ENCODE measurements at regions not wholly inside any gene's neighbourhood (a gene's known extent, or its start where the extent isn't known, plus 50 kb on each side); places are given as distances from the start of the nearest gene placed in this dataset.
"Not testable (repeated sequence)": the region's sequence is repeated elsewhere in the genome, so short reads cannot be mapped to it uniquely, and the experiment has no call there.

DNA sequence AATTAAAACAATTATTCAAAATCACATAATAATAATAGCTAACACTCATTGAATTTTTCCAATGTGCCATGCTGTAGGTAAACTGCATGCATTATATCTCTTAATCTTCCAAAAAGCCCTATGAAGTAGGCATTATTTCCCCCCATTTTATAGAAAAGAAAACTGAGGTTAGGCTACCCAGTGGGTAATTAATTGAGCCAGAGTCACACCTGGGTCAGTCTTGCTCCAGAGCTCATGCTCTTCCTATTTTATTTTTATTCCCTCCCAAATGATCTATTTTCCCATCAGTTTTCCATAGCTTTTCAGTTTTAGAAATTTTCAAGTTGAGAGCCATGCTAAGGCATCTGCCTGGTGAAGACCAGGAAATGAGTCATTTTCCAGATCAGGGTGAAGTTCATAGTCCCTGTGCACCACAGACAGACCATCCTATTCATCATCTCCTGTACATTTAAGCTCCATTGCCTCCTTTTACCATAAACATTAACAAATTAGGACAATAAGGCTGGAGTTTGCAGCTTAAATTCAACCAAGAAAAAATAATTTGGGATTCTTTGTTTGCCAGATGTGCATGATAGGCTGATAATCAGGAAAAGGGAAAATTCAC is 417.3 kb downstream of the OTOL1 start:
- DNase-seq (ENCODE audit: low read depth, low spot score): no peak

DNA sequence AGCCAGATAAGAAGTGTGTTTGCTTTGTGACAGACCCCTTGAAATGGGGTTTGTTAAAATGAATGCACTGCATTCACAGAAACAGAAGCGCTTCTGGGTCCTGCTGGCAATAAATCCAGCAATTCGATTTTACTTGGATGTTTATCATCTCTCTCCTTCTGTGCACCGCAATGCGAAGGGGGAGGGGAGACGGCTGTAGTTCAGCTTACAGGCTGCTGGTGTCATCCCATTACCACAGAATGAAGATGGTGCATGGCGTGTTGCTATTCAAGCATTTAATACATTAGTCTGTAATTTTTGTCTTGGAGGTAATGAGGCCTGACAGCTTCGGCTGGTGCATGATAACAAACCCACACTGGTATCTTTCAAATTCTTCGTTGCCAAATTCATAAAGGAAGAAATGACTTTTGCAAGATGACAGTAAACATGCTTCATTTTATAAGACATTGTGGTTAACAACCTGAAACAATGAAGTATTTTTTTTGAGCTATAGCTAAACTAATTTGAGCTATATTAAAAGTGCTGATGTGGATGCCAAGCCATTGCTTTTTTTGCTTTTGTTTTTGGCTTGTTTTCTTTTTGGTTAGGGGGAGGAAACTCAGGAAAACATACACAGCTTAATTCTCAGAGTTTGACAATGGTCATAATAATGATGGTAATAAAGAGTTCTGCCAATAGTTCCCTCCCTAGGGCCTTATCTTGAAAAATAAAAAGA is 418.3 kb downstream of the OTOL1 start:
- DNase-seq (ENCODE audit: low read depth, low spot score): no peak

DNA sequence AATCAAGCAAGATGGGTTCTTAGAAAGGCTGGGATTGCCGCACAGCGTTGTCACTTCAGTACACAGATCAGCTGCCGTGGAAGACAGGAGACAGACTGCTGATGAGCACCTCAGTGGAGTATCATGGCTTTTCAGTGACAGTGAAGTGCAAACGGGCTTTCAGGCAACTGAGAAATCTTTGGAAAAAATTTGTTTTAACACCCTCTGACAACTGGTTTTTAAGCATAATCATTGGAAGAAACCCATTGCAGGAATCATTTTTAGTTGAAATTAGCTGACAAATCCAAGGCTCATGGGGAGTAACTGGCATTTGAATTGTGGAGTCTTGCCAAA is 418.8 kb downstream of the OTOL1 start:
- no peak for DNase-seq (ENCODE audit: low read depth, low spot score)

DNA sequence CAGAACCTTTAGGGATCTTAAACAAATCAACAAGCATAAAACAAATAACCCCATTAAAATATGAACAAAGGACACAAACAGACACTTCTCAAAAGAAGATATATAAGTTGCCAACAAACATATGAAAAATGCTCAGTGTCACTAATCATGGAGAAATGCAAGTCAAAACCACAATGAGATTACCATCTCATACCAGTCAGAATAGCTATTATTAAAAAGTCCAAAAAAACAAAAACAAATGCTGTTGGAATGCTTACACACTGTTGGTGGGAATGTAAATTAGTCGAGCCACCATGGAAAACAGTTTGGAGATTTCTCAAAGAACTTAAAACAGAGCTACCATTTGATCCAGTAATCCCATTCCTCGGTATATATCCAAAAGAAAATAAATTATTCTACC is 423.6 kb downstream of the OTOL1 start:
- no peak for DNase-seq (ENCODE audit: low read depth, low spot score)

DNA sequence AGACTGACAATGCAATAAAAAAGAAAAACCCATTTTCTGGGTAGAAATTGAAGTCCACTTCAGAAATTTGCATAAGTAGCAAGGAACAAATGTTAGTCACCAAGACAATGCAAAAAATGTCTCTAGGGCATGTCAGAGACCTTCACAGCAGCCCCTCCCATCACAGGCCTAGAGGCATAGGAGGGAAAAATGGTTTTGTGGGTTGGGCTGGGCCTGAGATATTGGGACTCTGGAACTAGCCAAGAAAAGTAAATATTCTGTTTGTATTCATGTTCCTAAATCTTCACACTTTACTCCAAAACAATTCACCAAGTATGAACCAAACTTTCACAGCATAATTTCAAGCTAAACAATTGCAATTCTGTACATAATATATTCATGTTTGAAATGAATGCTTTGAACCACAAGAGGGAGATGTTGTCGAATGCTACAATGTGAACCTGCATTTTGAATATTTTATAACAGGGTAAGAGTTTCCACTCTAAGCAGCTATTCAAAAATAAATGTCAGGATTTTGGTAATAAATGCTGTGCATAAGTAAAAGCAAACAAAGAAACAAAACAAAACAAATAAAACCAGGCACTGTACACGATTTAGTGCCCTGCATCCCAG is 429.2 kb downstream of the OTOL1 start:
- no peak for DNase-seq (ENCODE audit: low read depth, low spot score)

GRCh38 chr3:161927131-161927530 is 430.5 kb downstream of the OTOL1 start:
- DNase-seq (ENCODE audit: low read depth, low spot score): no peak

- no peak for DNase-seq (ENCODE audit: low read depth, low spot score)
These were observed 443.5 kb downstream of the OTOL1 start for GRCh38 chr3:161939918-161940620.

DNA sequence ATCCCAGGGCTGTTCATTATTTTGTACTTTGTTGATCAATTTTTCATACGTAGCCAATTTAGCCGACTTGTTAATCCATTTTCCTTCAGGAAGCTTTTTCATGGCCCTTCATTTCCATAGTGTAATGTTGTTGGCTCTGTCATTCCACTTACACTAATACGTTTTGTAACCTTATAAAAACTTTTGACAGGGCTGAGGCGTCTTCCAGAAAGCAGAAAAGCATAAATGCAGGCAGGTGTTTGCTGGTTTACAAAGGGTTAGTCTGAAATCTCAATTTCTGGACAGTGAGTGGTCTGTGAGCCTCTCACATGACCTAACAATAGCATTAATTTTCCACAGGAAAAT is 444.0 kb downstream of the OTOL1 start:
- DNase-seq (ENCODE audit: low read depth, low spot score): no peak

DNA sequence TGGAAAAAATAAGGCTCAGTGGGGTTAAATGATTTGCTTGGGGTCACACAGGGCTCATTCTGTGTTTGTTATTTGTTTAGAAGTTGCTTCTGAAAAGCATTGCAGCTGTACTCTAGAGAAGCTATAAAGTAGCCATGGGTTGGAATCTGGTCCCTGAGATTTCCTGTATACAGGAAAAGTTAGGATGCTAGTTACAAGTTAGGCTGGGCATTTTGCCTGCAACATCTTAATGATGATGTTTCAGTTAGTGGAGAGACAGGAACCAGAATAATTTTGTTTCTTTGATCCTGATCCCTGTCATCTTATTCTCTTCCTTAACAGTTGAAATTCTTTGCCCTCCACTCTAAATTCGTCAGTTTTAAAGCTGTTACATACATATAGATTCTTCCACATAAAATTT is 445.3 kb downstream of the OTOL1 start:
- DNase-seq (ENCODE audit: low read depth, low spot score): no peak

DNA sequence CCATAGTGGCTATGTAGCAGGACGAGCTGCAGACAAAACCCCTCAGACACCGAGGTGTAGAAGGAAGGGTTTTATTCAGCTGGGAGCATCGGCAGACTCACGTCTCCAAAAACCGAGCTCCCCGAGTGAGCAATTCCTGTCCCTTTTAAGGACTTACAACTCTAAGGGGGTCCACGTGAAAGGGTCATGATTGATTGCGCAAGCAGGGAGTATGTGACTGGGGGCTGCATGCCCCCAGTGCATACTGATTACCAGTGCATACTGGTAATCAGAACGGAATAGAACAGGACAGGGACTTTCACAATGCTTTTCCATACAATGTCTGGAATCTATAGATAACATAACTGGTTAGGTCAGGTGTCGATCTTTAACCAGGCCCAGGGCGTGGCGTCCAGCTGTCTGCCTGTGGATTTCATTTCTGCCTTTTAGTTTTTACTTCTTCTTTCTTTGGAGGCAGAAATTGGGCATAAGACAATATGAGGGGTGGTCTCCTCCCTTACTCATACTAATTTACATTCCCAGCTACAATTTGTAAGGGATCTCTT is 447.3 kb downstream of the OTOL1 start:
- DNase-seq (ENCODE audit: low read depth, low spot score): not testable (repeated sequence)

- no peak for DNase-seq (ENCODE audit: low read depth, low spot score)
These were observed 449.9 kb downstream of the OTOL1 start for GRCh38 chr3:161946443-161946960.

- no peak for DNase-seq (ENCODE audit: low read depth, low spot score)
These were observed 453.8 kb downstream of the OTOL1 start for GRCh38 chr3:161950318-161950868.

GRCh38 chr3:161957467-161957866 is 460.9 kb downstream of the OTOL1 start:
- no peak for DNase-seq (ENCODE audit: low read depth, low spot score)

GRCh38 chr3:161964857-161965256 is 468.2 kb downstream of the OTOL1 start:
- DNase-seq (ENCODE audit: low read depth, low spot score): no peak

DNA sequence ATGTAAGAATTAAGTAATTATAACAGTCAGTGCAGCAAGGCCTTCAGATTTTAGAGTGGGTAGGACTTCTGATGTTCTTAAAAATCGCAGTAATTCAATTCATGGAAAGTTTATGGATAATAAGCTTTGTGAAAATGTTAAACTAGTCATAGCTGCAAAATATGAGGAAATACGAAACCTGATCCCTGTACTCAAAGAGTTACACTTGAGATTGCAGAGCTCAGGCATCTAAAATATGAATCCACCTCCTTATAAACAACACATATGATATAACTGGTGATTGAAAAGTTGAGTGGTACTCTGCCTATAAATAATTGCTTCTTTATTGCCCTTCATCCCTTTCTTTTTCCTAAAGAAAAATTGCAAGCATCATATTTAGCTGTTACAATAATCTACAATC is 473.3 kb downstream of the OTOL1 start:
- DNase-seq (ENCODE audit: low read depth, low spot score): no peak

DNA sequence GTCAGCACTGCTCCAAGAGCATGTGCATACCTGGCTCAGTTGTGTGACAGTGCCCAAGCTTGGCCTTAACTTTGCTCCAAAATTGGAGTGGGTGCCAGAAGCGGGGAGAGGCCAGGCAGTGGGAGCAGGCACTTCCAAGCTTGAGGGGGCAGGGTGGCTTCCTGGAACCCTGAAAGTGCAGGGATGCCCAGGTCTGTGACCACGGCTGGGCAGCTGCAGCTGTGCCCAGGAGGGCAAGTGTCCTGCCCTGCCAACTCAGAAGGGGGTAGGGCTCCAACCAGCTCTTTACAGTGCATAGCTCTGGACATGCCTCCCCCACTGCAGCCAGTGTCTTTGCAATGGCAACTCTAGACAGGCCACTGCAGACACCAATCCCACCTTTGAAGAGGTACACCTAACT is 478.6 kb downstream of the OTOL1 start:
- DNase-seq (ENCODE audit: low read depth, low spot score): no peak

- no peak for DNase-seq (ENCODE audit: low read depth, low spot score)
These were observed 480.5 kb downstream of the OTOL1 start for GRCh38 chr3:161977063-161977462.

- no peak for DNase-seq (ENCODE audit: low read depth, low spot score)
These were observed 481.2 kb downstream of the OTOL1 start for GRCh38 chr3:161977850-161978249.

GRCh38 chr3:161987933-161988332 is 491.3 kb downstream of the OTOL1 start:
- DNase-seq (ENCODE audit: low read depth, low spot score): no peak

- DNase-seq (ENCODE audit: low read depth, low spot score): no peak
These were observed 492.4 kb downstream of the OTOL1 start for GRCh38 chr3:161989012-161989411.

GRCh38 chr3:161990036-161990435 is 493.4 kb downstream of the OTOL1 start:
- no peak for DNase-seq (ENCODE audit: low read depth, low spot score)
